Activated CD8-positive, alpha-beta memory T cell treated with anti-CD3 and anti-CD28 coated beads, Interleukin-2, amount 50 U/mL, for 1 hour (primary cell): ENCODE measurements at regions not wholly inside any gene's neighbourhood (a gene's known extent, or its start where the extent isn't known, plus 50 kb on each side); places are given as distances from the start of the nearest gene placed in this dataset.

Experiments
- DNase-seq: peaks from one replicate; pipeline ENCODE4 v3.0.0-alpha.2; 2020; ENCODE audit errors: extremely low read depth

- no peak for DNase-seq
These were observed 186.8 kb downstream of the ZEB2 start for GRCh38 chr2:144333143-144333555.

DNA sequence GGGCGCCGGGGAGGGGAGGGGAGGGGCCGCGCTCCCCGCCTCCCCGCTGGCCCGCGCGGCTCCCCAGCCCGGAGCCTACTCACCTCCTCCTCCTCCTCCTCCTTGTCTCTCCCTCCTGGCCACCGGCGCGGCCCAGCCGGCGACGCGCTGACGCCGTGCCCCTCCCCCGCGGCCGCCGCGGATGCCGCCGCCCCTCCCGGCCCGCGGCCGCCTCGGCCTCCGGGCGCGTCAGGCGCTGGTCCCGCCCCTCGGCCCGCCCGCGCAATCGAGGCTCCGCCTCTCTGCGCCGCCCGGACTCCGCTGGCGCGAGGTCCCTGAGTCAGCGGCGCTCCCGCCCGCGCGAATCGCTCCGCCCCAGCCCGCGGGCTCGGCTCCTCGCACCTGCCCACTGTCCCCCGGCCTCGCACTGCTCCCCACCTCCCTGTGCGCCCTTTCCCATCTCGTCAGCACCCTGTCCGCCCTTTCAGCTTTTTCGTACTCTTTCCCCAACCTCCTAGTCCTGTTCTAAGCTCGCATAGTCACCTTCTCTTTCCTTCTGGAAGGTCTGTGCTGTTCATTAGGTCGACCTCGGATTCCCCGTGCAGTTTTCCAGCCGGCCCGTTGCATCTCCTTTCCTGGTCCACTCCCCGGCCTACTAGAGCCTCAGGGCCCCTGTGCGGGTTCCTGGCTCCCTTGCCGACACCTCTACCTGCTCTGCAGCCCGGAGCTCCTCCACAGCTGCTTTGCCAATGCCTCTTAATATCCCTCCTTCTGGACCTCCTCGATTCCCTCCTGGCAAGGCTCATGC lies 187.4 kb downstream of the ZEB2 start:
- DNase-seq: peak; percentile 47

DNA sequence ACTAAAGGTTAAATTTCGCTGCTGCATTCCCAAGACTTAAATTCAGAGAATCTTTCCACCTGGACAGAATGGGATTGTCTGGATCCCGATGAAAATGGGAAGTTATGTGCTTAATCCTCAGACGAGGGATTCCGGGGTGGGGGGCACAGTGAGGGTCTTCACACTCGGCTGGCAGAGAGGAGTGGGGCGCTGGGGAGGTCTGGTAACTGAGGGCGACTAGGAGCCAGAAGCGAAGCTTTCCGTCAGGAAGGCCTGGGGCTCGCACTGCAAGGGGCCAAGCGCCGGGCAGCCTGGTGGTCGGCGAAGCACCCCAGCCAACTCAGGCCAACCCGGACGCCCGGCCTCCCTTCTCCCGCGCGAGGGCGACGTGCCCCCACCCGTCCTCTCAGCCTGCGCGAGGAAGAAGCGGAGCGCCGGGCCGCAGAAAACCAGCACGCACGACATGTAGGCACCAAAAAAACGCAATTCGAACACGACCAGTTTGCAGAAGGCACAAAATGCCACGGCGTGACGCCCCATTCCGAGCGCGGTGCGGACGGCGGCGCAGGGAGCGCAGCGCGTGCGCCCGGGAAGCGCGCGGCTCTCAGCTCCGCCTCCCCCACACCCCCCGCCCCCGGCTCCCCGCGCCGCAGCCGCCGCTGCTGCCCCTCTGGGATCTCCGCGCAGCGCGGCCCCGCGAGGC lies 188.1 kb downstream of the ZEB2 start:
- peak; percentile 33 for DNase-seq

DNA sequence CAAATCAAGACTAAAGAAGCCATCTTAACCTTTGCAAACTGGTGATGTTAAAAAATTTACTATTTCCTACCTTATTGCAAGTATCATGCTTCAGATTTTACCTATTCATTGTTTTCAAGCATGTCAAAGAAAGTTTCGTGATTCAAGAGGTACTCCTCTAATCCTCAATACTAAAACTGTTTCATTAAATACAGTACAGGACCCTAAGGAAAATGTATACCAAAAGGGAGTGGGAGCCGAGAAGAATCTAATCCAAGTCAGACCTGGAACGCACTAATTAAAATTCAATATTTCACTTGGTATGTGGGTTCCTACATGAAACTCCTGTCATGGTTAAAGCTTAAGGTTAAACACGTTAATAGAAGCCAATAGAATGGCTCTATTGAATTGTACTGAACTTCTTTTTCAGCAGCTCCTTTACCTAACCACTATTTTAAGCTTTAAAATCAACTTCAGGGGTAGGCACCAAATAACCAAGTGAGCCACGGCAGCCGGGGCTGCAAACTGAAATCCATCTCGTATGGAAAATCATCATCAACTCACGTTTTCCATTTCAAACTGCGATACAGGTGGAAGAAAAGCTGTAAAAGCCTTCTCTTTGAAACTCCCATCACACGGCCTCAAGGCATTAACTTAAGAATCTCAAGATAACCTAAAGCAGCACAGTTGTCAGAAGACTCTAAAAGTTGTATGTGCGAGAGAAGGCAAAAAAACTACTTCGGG lies 188.8 kb downstream of the ZEB2 start:
- DNase-seq: no peak

DNA sequence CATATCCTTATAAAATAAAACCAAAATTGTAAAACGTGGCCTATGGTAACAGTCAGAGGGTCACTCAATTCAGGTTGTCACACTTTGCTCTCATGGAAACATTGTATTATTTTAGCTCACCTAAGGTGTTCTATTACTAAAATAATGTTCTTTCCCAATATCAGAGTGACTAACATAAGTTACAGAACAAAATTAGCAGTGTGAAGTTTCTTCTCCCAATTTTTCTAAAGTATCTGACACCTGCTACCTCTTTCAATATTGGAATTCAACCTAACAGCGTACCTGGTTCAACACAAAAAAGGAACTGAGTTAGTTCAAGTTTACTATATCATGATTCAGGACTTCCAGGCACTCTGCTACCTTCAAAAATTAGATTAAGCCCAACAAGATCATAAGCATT lies 190.4 kb downstream of the ZEB2 start:
- no peak for DNase-seq

DNA sequence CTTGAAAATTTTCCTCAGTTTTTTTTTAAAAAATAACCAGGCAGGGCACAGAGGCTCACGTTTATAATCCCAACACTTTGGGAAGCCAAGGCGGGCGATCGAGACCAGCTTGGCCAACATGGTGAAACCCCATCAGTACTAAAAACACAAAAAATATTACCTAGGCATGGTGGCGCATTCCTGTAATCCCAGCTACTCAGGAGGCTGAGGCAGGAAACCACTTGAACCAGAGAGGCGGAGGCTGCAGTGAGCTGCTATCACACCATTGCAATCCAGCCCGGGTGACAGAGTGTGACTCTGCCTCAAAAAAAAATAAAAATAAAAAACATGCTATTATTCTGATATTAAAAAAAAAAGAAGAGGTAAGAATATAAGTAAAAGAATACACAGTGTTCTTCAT lies 191.0 kb downstream of the ZEB2 start:
- DNase-seq: no peak

DNA sequence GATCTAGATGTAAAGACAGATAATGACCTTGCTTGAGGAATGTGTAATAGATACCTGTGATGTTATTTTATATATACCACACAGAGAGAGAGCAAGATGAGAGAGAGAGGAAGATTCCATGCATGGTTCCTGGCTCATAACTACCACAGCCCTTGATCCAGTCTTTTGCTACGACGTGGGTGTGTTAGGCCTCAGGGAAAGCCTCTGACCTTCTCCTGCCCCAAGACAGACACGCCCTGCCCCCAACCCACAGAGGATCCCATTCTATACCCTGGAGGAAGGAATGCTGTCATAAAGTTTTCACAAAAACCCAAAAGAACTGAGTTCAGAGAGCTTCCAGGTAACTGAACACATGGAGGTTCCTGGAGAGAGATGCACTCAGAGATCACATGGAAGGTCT lies 193.1 kb downstream of the ZEB2 start:
- no peak for DNase-seq

DNA sequence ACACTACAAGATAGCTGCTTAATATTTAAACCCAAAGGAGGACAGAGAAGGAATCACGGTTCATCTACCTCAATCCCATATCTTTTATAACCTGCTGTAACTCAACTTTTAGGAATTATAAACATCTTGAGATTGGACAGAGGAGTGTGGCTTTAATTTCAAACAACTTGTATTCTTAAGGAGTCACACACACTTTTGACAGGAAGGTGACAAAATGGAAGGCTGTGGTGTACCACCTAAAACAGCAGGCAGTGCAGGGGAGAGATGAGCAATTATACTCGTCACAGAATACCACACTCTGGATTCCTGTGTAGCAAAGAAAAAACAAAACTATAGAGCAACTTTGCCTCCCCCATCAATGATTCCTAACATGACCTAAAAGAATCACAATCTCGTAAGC lies 194.8 kb downstream of the ZEB2 start:
- peak; percentile 55 for DNase-seq

DNA sequence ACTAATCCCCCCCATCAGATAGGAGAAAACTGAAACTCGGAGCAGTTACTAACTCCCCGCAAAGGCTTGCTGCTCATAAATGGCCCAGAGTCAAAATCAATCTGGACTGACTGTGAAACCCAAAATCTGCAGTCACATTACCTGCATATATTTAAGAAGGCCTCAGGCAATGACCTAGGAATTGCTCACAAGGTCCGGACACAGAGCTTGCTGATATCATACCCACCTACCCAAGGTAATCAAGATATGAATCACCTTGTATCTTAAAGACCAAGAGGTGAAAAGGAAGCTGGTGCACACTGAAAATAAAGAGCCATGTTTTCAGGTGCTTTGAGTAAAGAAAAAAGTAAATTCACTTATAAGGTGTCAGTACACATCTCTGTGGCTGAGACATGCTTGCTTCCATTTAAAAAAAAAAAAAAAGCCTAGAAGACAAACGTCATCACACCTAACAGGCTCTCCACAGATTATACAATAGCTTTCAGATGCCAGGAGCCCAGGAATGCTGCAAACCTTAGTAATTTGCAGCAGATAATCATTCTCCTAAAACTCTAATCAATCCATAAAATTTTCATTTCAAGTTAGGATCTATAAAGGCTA lies 195.4 kb downstream of the ZEB2 start:
- no peak for DNase-seq

GRCh38 chr2:144323946-144324345 lies 196.0 kb downstream of the ZEB2 start:
- DNase-seq: no peak

DNA sequence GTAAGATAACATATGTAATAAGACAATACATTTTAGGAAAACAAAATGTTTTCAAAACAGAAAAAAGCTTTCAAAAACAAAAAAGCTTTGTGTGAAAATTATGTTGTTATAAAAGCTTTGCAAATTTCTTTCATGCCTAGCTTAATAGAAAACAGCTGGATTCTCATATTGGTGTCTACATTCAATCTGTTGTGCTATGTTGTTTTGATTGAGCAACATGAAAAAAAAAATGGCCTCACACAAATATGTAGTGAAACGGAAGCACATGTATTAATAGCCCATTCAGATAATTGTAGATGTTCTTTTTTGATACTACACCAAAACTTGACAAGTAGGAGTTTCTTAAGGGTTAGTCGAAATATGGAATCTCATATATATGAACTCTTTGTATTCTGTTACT lies 197.5 kb downstream of the ZEB2 start:
- DNase-seq: no peak

- DNase-seq: peak; percentile 40
These were observed 199.4 kb downstream of the ZEB2 start for GRCh38 chr2:144320491-144320890.

- no peak for DNase-seq
These were observed 202.7 kb downstream of the ZEB2 start for GRCh38 chr2:144317071-144317738.

GRCh38 chr2:144310889-144311608 lies 208.9 kb downstream of the ZEB2 start:
- no peak for DNase-seq

- no peak for DNase-seq
These were observed 209.4 kb downstream of the ZEB2 start for GRCh38 chr2:144310484-144310883.

DNA sequence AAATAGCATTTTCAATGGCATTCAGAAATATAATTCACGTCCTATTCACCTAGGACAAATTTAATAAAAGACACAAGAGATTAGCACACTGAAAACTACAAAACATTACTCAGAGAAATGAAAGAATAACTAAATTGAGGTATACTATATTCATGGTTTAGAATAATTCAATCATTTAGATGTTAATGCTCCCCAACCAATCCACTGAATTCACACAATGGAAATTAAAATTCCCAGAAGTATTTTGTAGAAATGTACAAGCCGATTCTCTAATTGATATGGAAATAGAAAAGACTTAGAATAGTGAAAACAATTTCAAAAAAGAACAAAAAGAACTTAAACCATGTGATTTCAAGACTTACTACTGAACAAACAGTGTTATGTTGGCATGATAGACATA lies 212.2 kb downstream of the ZEB2 start:
- DNase-seq: no peak

DNA sequence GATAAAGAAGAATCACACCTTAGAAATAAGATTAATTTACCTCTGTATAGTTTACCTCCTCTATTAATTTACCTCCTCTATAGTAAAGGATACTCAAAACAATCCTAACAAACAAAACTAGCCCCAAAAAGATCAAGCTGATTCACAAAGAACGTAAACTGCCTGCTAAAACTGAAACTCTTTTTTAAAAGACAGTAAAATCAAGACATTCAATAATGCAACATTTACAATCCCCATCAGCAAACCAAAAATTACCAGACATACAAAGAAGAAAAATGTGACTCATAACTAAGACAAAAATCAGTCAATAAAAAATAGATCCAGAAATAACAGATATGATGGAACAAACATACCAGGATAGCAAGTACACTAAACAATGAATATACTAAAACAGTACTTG lies 215.7 kb downstream of the ZEB2 start:
- no peak for DNase-seq

- no peak for DNase-seq
These were observed 219.3 kb downstream of the ZEB2 start for GRCh38 chr2:144300632-144301031.

DNA sequence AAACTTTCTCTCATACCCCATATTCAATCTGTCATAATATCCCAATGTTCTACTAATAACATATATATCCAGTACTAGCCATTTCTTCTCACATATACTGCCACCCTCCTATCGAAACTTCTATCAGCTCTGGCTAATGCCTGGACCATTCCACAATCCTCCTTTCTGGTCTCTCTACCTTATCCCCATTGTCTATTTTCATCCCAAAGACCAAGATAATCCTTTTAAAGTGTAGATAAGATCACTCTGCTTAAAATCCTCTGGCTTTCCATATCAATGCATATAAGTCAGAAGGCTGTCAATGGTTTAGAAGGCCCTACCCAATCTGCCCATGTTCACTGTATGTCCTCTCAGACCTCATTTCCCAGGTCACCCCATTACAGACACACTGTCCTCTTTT lies 229.6 kb downstream of the ZEB2 start:
- no peak for DNase-seq

GRCh38 chr2:144288438-144288837 lies 231.5 kb downstream of the ZEB2 start:
- no peak for DNase-seq

- DNase-seq: no peak
These were observed 234.6 kb downstream of the ZEB2 start for GRCh38 chr2:144285324-144285723.
